Nephron progenitor cell (in vitro differentiated cells): ENCODE measurements at regions not wholly inside any gene's neighbourhood (a gene's known extent, or its start where the extent isn't known, plus 50 kb on each side); places are given as distances from the start of the nearest gene placed in this dataset.
A peak's percentile ranks its signal among the peaks of the same experiment; 100 is the strongest.

Experiments used
- DNase-seq: peaks from one replicate; pipeline ENCODE4 v3.0.0; 2021
- H3K27ac Mint-ChIP-seq: 2 replicates; pipeline ENCODE4 v1.8.0; 2021; ENCODE audit warnings: mild to moderate bottlenecking, moderate library complexity, mixed read lengths
- H3K27me3 Mint-ChIP-seq: 2 replicates; pipeline ENCODE4 v1.8.0; 2021; ENCODE audit warnings: mild to moderate bottlenecking, low read depth, mixed read lengths; ENCODE audit not compliant: poor library complexity
- H3K36me3 Mint-ChIP-seq: 2 replicates; pipeline ENCODE4 v1.8.0; 2021; ENCODE audit warnings: low read depth, mixed read lengths
- H3K4me1 Mint-ChIP-seq: 2 replicates; pipeline ENCODE4 v1.8.0; 2021; ENCODE audit warnings: mixed read lengths
- H3K4me3 Mint-ChIP-seq: 2 replicates; pipeline ENCODE4 v1.8.0; 2021; ENCODE audit warnings: mild to moderate bottlenecking, moderate library complexity, mixed read lengths
- H3K9me3 Mint-ChIP-seq: 2 replicates; pipeline ENCODE4 v1.8.0; 2021; ENCODE audit warnings: mild to moderate bottlenecking, moderate library complexity, mixed read lengths
- CTCF ChIP-seq: fragments of 200-600 bp; sonication (generic); IDR thresholded peaks from 2 replicates; pipeline ENCODE4 v1.5.0; 2021; ENCODE audit warnings: antibody characterized with exemption

- no peak for DNase-seq
- no peak overlapping the region for H3K27ac Mint-ChIP-seq
- no peaks in the 10 kb centered on the region for H3K27me3 Mint-ChIP-seq
- peaks cover under 1% of the 10 kb centered on the region for H3K9me3 Mint-ChIP-seq
- no peaks in the 10 kb centered on the region for H3K36me3 Mint-ChIP-seq
- no peak overlapping the region for H3K4me3 Mint-ChIP-seq
- peaks cover 17% of the 10 kb centered on the region for H3K4me1 Mint-ChIP-seq
- no peak for TF ChIP-seq CTCF
Measured at GRCh38 chr5:58260243-58260642, 199.6 kb downstream of the PLK2 start.

- H3K27me3 Mint-ChIP-seq = no peaks in the 10 kb centered on the region
- peaks cover 17% of the 10 kb centered on the region for H3K4me1 Mint-ChIP-seq
- peak overlapping the region; percentile 64 for H3K27ac Mint-ChIP-seq
- H3K36me3 Mint-ChIP-seq = no peaks in the 10 kb centered on the region
- TF ChIP-seq CTCF = no peak
- DNase-seq = peak; percentile 17
- H3K4me3 Mint-ChIP-seq = no peak overlapping the region
- H3K9me3 Mint-ChIP-seq = peaks cover 4% of the 10 kb centered on the region
Measured at GRCh38 chr5:58259685-58260152, 200.2 kb downstream of the PLK2 start.

DNA sequence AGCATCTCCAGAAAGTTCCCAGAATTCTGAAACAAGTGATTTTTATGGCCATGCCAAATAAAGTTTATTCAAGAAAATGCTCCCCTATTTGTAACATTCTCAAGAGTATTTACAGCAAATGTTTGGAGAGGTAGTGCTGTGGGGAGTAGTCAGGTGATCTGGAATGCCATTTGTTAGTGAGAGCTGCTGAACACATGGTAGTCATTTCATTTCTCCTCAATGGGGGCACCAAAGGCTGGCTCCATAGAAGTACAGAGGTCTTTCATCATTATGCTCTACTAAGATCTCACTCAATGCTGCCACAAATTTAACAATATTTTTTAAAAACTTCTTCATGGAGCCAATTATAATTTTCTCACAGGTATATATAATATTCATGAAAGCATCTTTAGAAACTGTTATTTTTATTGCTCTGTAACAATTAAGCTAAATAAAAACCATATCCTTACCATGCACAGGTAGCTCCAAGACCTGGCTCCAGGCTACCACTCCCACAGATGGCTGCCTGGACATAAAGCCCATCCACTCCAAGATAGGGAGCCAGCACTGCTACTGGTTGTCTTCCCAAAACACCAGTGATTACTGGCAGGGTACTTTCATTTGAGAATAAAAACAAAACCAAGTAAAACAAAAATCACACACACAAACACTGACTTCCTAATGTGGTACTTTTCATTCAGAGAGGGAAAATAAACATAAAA, 200.8 kb downstream of the PLK2 start:
- TF ChIP-seq CTCF = no peak
- Mint-ChIP-seq H3K4me1 (peaks cover 17% of the 10 kb centered on the region), H3K36me3 (no peaks in the 10 kb centered on the region), H3K27ac (peak overlapping the region; percentile 42), H3K9me3 (peaks cover 4% of the 10 kb centered on the region), H3K4me3 (no peak overlapping the region), H3K27me3 (no peaks in the 10 kb centered on the region)
- DNase-seq = no peak

- no peak overlapping the region for H3K4me3 Mint-ChIP-seq
- H3K9me3 Mint-ChIP-seq = peaks cover 4% of the 10 kb centered on the region
- no peaks in the 10 kb centered on the region for H3K36me3 Mint-ChIP-seq
- no peak overlapping the region for H3K27ac Mint-ChIP-seq
- no peaks in the 10 kb centered on the region for H3K27me3 Mint-ChIP-seq
- DNase-seq = no peak
- TF ChIP-seq CTCF = no peak
- peaks cover 17% of the 10 kb centered on the region for H3K4me1 Mint-ChIP-seq
Measured at GRCh38 chr5:58255970-58256369, 203.9 kb downstream of the PLK2 start.

GRCh38 chr5:58255386-58255785, 204.5 kb downstream of the PLK2 start:
- Mint-ChIP-seq H3K4me1 (peaks cover 17% of the 10 kb centered on the region), H3K27me3 (no peaks in the 10 kb centered on the region)
- TF ChIP-seq CTCF = no peak

DNA sequence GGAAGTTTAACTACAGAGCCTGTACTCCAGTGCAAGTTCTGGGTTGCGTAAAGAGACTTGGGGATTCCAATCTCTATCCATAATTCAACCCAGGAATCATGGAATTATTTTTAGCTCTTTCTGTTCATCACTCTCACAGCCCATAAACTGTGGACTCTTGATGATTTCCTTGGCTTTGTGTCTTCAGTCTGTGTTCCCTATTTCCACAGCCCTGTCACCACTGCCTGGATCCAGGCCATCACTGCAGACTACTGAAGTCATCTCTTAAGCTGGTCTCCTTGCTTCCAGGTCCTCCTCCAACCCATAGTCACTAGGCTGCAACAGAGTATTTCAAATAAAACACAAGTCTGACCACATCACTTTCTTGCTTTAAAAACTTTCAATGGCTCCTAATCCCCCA, 211.7 kb downstream of the PLK2 start:
- Mint-ChIP-seq H3K27ac (no peak overlapping the region), H3K4me1 (peaks cover 26% of the 10 kb centered on the region), H3K4me3 (no peak overlapping the region), H3K36me3 (no peaks in the 10 kb centered on the region), H3K9me3 (no peaks in the 10 kb centered on the region), H3K27me3 (no peaks in the 10 kb centered on the region)
- DNase-seq = no peak
- no peak for TF ChIP-seq CTCF

More at GRCh38 chr5:58255386-58255785, 204.5 kb downstream of the PLK2 start:
- Mint-ChIP-seq H3K27ac (no peak overlapping the region), H3K4me3 (no peak overlapping the region), H3K9me3 (peaks cover 4% of the 10 kb centered on the region), H3K36me3 (no peaks in the 10 kb centered on the region)
- DNase-seq = no peak
